ENCODE measurements at regions not wholly inside any gene's neighbourhood (a gene's known extent, or its start where the extent isn't known, plus 50 kb on each side); places are given as distances from the start of the nearest gene placed in this dataset.
"Not testable (repeated sequence)": the region's sequence is repeated elsewhere in the genome, so short reads cannot be mapped to it uniquely, and the experiment has no call there.

DNA sequence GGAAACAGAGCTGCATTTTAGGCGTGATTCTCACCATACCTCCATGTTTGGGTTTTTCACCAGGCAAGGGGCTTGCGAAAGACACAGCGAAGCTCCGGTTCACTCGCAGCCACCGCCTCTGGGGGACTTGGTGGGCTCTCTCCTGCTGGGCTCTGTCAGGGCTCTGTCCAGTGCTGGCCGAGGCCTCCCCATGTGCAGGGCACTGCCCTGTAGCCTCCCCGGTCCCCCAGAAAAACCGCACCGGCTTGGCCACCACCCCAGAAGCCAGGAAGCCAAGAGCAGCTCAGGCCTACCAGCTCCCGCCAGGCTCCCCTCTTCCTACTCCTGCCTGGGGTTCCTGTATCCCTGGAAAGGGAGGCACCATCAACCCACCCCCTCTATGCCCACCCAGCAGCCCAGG lies 151.5 kb downstream of the CTTN start:
- no peak for TF ChIP-seq POLR2A (IDR thresholded peaks at IDR 0.05; ENCODE audit: low read depth, low read length)
- FAIRE-seq (no peak), DNase-seq (ENCODE audit: insufficient read length, low spot score) (no peak)

- DNase-seq (ENCODE audit: insufficient read length, low spot score), result no peak
- FAIRE-seq, result no peak
- TF ChIP-seq POLR2A (IDR thresholded peaks at IDR 0.05; ENCODE audit: low read depth, low read length), result no peak
Measured at GRCh38 chr11:70550456-70551195, 152.3 kb downstream of the CTTN start.

DNA sequence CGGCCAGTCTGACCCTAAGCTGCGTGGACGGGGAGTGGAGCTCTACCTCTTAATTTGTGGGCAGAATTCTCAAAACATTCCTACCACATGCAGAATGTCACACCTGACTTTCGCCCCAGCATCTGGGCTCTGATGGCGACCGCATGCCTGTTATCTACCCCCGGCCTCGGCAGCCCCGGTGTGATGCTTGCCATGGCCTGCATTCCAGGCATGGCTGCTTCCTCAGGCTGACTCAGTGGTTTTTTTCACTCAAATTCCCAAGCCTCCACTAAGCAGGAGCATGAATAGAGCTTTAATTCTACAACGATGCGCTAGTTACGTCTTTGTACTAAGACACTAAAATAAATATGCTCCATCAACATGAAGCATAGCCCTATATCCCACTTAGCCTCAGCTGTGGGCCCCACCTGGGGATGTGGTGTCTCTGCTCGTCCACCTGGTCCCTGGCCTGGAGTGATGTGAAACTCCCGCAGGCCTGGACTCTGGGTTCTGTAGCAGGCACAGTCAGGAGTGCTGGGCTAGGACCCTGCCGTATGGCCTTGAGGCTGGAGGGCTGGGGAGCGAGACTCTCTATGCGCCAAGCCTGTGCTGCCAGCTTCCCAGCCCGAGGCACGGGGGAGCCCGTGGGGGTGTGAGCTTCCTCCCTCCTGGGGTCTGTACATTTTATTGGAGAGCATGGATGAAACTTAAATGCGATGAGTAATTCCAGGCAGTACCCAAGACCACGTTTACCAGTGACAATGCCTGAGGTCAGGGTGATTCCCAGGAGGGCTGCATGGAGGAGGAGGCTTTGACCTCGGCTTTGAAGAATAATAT lies 153.2 kb downstream of the CTTN start:
- no peak for TF ChIP-seq POLR2A (IDR thresholded peaks at IDR 0.05; ENCODE audit: low read depth, low read length)
- no peak for FAIRE-seq
- no peak for DNase-seq (ENCODE audit: insufficient read length, low spot score)

- FAIRE-seq, result no peak
- DNase-seq (ENCODE audit: insufficient read length, low spot score), result no peak
- no peak for TF ChIP-seq POLR2A (IDR thresholded peaks at IDR 0.05; ENCODE audit: low read depth, low read length)
Measured at GRCh38 chr11:70552167-70553150, 154.1 kb downstream of the CTTN start.

- FAIRE-seq (no peak), DNase-seq (ENCODE audit: insufficient read length, low spot score) (no peak)
- TF ChIP-seq POLR2A (IDR thresholded peaks at IDR 0.05; ENCODE audit: low read depth, low read length), result no peak
Measured at GRCh38 chr11:70555078-70555477, 156.7 kb downstream of the CTTN start.

DNA sequence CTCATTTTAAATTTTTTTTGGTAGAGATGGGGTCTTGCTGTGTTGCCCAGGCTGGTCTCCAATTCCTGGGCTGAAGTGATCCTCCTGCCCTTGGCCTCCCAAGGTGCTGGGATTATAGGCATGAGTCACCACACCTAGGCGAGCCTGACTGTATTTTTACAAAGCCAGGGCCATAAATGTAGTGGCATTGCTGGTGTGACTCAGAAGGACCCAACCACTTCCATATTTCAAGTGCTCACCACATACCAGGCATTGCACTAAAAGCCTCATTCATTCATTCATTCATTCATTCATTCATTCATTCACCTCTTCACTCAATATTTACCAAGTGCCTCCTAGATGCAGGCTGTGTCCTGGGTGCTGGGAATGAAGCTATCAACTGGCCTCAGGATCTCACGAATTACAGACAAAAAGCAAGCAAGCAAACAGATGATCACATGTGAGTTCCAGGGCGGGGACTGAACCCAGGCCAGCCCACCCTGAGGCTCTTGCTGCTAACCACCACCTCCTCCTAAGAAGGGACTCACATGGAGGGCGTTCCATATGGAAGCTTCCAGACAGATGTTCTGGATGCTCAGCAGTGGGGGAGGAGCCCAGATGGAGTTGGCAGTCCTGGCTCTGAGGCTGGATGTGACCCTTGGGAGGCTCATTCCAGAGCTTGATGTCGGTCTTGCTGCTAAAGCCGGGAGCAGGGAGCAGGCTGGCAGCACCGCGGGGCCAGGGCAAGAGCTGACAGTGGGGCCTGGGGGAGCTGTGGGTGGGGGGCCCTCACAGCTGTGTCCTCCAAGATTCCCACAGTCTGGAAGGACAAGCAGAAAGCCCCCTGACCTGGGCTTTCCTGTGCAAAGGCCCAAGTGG lies 158.8 kb downstream of the CTTN start:
- FAIRE-seq, result no peak
- no peak for TF ChIP-seq POLR2A (IDR thresholded peaks at IDR 0.05; ENCODE audit: low read depth, low read length)
- peak; percentile 77 for DNase-seq (ENCODE audit: insufficient read length, low spot score)

DNA sequence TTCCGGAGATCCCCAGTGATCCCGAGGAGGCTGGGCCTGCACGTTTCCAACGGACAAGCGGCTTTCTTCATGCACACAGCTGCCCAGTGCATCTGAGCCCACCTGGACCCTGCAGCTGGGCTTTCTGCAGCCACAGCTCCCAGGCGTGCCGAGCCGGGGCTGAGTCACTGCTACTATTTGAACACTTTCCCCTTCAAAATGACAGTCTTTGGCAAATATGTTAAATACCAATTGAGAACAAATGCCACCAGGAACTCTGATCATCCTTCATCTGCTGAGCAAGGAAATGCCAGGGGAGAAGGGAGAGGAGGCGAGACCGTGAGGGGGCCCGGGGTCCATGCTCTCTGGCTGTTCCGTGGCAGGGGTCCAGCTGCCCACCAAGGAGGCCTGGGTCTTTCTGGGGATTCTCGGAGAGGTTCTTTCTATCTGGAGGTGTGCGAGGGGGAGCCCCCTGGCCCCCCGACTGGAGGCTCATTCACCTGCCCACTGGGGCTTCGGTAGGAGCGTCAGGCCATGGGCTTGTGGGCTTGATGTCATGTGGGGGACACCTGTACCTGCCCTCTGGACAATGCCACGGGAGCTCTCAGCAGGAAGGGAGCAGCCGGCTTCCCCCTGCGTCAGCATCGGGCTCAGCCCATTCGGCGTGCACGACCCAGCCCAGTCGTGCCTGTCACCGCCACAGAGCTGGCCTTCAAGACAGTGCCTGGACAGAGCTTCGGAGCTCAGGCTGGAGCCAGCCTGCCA lies 159.6 kb downstream of the CTTN start:
- DNase-seq (ENCODE audit: insufficient read length, low spot score) (no peak), FAIRE-seq (no peak)
- no peak for TF ChIP-seq POLR2A (IDR thresholded peaks at IDR 0.05; ENCODE audit: low read depth, low read length)

- TF ChIP-seq POLR2A (IDR thresholded peaks at IDR 0.05; ENCODE audit: low read depth, low read length), result no peak
- FAIRE-seq (no peak), DNase-seq (ENCODE audit: insufficient read length, low spot score) (no peak)
Measured at GRCh38 chr11:70558681-70559080, 160.4 kb downstream of the CTTN start.

- DNase-seq (ENCODE audit: insufficient read length, low spot score), result no peak
- no peak for FAIRE-seq
- TF ChIP-seq POLR2A (IDR thresholded peaks at IDR 0.05; ENCODE audit: low read depth, low read length), result no peak
Measured at GRCh38 chr11:70559516-70559915, 161.2 kb downstream of the CTTN start.

GRCh38 chr11:70560621-70561020 lies 162.3 kb downstream of the CTTN start:
- not testable (repeated sequence) for DNase-seq (ENCODE audit: insufficient read length, low spot score); FAIRE-seq

DNA sequence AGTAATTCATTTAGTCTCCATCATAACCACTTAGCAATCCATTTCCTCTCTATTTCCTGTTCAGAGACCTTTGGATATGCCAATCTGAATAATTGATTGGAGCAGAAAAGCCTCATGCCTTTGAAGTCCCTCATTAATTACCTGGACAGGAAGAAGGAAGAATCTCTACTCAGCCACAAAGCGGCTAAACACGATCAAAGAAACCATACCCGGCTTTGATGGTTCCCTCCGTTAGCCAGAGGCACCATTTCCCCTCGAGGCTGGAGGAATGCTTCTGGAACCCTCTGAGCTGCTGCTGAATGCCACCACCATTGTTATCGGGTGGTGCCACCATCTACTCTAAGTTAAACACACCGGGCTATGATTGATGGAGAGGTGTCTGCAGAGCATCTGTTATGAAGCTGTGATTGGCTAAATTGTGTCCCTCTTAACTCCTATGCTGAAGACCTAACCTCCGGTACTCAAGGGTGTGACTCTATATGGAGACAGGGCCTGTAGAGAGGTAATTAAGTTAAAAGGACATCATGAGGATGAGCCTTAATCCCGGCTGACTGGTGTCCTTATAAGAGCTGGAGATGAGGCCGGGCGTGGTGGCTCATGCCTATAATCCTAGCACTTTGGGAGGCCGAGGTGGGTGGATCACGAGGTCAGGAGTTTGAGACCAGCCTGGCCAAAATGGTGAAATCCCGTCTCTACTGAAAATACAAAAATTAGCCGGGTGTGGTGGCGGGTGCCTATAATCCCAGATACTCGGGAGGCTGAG lies 168.6 kb downstream of the CTTN start:
- FAIRE-seq (no peak), DNase-seq (ENCODE audit: insufficient read length, low spot score) (no peak)
- no peak for TF ChIP-seq POLR2A (IDR thresholded peaks at IDR 0.05; ENCODE audit: low read depth, low read length)

DNA sequence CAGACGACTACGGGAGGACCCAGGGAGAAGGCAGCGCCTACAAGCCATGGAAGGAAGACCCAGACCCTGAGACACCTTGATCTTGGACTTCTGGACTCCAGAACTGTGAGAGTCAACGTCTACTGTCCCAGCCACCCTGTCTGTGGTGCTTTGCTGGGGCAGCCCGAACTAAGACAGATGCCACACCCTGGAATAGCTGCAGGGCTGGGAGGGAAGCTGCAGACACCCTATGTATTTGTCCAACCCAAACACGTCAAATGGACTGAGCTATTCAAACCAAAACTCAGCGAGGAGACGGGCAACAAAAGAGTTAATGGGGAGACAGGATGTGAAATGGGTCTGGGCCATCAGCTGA lies 169.3 kb downstream of the CTTN start:
- no peak for TF ChIP-seq POLR2A (IDR thresholded peaks at IDR 0.05; ENCODE audit: low read depth, low read length)
- FAIRE-seq (no peak), DNase-seq (ENCODE audit: insufficient read length, low spot score) (no peak)
